T follicular helper cell (primary cell): ENCODE measurements at regions not wholly inside any gene's neighbourhood (a gene's known extent, or its start where the extent isn't known, plus 50 kb on each side); places are given as distances from the start of the nearest gene placed in this dataset.

Experiments
- DNase-seq: peaks from one replicate; pipeline ENCODE4 v3.0.0-alpha.2; 2020; ENCODE audit warnings: low read depth

DNA sequence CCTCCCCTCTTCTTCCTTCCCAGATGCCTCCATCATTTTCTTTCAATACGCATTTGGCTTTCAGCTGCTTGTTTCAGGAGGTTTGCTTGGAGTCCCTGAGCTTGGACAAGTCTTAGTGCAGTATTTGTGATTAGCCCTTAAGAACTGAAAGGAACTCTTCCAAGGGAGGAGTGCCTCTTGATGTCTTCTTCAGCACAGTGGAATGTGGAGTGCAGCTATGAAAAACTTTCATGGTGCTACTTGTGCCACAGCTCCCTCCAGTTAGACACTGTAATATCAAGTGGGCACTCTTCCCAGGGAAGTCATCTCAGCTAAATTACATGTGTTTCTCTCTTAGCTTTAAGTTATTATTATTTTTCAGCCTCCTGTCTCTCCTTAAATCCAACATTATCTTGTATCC lies 173.1 kb downstream of the NECTIN3 start:
- DNase-seq: no peak

DNA sequence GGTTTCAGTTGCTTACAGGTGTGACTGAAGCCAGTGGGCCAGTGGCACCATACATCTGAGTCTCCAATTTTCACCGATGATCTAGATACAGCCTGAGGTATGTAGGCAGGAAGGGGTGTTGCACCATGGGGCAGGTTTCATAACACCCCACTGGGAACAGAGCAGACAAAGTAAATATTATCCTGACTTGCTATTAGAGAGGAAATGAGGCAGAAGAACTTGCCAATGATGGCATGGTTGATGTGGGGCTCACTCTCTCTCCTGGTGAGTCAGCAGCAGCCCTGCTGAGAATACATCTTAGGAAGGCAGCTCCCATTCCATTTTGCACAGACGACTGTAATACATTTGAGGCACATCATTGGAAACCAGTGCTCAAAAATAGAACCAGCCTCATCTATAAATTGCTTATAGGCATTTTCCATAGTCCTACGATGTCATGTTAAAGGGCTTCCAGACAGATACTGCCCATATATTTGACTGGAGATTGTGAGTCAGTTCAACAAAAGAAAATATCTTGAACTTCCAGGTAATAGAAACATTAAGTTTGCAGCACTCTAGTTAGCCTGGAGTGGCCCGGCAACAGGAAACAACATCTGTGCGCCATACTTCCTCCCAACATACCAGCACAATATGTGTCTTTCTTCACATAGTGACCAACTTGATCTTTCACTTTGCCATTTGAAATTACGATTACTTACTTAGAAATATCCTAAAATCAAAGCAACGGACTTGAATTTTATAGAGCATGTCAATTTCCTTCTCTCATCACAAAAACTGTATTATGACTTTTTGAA lies 175.5 kb downstream of the NECTIN3 start:
- no peak for DNase-seq

DNA sequence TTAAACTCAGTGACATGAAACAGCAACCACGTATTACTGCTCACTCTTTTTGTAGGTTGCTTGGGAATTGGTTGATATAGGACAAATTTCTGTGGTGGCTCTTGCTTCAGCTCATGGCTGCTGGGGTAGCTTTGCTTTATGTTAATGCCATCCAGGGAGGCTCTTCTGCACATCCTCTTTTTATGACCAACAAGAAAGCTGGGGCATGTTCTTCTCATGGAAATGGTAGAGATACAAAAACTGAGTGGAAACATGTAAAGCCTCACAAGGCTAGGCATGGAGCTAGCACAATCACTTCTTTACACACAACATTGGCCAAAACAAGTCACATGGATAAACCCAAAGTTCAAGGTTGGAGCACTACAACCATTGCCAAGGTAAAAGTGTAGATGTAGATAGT lies 176.8 kb downstream of the NECTIN3 start:
- DNase-seq: no peak

DNA sequence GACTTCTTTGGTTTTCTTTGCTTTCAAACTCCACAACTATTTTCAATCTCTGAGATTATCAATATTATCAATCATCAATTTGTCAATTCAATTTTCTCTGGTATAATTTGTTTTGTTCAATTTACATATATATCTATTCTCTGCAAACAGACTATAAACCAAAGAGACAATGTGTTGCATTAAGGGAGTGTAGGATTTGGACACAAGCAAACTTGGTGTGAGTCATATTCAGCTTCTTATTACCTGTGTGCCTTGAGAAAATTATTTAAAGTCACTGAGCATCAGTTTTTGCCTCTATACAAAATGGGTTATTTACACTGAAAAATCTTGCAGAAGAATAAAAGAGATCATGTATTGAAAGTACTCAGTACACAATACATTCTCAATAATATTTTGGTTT lies 177.8 kb downstream of the NECTIN3 start:
- DNase-seq: no peak

DNA sequence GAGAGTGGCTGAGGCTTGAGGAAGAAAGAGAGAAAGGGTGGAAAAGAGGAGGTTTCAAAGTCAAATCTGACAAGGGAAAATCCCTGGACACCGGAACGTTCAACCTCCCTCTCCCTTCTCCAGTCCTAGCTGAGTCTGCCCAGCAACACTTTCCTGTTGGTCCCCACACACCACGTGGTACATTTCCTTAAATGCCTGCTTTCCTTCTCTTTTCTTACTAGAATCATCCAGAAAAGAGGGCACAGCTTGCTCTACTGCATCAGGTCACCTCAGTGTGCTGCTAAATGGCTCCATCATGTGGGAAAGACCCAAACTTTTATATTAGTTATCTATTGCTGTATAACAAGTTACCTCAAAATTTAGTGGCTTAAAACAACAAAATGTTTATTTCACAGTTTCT lies 181.2 kb downstream of the NECTIN3 start:
- no peak for DNase-seq

DNA sequence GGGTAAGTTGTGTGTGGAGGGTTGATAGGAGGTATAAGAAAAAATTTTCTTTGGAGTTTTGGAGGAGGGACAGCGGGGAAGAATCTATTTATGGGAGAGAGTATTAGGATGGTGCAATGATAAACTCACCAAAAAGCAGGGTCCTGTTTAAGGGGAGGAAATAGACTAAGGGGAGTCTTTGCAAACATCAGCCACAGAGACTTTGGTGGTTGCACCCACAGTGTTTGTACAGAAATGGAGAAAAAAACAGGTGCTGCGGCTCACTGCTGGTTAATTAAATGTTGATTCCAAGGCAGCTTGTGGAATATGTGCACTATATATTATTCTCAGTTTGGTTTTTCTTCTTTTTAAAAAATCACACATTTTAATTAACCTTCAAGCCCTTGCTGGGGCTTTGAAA lies 182.1 kb downstream of the NECTIN3 start:
- no peak for DNase-seq

DNA sequence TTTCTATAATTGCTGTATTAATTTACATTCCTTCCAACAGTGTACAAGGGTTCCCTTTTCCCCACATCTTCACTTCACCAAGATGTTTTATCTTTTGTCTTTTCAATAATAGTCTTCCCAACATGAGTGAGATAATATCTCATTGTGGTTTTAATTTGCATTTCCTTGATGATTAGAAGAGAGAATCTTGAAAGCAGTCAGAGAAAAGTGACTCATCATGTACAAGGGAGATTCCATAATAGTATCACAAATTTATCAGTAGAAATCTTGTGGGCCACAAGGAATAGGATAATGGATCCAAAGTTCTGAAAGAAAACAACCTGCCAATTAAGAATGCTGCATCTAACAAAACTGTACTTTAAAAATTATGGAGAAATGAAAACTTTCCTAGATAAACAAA lies 189.3 kb downstream of the NECTIN3 start:
- no peak for DNase-seq

DNA sequence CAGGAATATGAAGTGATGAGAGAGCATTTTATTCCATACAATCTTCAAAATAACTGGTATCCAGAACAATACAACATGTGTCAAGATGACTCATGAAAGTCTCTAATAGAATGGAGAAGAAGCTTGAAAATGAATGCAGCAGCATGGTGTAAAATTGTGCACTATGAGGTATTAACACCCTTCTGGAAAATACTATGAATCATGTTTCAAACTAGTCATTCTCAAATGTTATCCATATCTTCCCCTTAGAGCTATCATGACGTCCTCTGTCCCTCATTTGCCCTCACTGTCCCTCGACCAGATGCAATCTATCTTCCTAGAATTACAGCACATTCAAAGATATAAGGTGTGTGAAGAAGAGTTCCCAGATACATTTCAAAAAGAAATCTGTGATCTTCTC lies 198.2 kb downstream of the NECTIN3 start:
- no peak for DNase-seq

DNA sequence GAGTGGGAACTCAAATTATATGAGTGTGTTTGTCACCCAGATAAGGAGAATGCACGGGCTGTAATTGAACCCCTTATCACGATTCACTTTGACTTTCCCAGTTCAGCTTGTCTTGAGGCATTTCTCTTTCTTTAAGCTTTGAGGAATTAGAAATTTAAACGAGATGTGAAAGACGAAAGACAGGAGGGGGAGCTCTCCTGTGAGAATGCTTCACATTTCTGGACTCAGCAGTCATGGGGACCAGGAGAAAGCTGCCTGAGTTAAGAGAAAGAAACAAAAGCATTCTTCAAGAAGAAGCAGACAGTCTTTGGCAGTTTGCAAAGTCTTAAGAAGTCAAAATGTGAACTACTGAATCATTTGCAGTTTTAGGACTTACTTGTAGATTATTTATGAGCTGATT lies 205.6 kb downstream of the NECTIN3 start:
- no peak for DNase-seq

DNA sequence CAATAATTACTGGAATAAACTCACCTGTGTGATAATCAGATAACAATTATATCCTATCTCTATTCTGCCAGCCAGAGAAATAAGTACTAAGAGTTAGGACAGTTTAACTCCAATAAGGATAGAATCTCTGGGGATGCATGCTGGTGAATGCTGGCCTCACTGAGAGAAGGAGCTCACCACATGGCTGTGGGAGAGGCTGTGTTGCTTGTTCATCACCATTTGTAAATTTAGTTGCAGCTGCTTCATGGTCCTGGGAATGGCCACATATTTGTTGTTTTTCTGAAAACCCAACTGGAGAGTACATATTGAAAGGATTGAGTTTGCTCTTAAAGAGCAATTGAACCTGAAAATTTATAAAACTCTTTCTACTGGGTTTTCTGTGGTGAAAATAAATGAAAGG lies 207.3 kb downstream of the NECTIN3 start:
- no peak for DNase-seq

DNA sequence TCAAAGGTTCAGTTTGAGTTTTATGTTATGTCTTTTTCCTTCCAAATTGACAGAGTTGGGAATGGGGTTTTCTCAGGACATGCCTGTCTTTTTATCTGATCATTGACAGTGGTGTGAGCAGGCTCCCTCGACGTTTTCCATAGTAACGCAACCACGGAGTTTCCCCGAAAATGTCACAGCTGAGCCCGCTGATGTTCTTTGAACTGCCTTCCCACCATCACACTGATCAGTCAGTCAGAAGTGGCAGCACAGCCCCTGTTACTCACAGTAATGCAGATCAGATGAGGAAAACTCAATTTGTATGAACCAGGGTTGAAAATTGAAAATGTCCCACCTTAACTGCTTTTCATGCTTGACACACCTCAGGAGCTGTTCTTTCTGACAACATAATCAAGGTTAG lies 210.4 kb downstream of the NECTIN3 start:
- DNase-seq: no peak

DNA sequence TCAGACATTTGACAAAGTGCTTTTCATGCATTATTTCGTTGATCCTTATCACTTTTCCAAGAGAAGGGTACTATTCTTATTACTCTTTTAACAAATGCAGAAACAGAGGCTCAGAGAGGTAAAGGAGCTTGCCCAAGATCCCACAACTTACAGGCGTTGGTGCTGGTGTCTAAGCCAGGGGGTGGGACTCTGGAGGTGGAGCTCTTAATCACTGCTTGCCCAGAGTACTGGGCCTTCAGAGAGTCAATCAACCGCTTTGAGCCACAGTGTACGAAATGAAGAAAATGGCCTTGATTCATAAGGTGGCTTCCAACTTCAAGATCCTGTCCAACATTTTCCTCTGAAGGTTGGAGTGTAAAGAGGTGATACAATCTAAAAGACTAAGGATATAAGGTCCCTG lies 211.5 kb downstream of the NECTIN3 start:
- no peak for DNase-seq

DNA sequence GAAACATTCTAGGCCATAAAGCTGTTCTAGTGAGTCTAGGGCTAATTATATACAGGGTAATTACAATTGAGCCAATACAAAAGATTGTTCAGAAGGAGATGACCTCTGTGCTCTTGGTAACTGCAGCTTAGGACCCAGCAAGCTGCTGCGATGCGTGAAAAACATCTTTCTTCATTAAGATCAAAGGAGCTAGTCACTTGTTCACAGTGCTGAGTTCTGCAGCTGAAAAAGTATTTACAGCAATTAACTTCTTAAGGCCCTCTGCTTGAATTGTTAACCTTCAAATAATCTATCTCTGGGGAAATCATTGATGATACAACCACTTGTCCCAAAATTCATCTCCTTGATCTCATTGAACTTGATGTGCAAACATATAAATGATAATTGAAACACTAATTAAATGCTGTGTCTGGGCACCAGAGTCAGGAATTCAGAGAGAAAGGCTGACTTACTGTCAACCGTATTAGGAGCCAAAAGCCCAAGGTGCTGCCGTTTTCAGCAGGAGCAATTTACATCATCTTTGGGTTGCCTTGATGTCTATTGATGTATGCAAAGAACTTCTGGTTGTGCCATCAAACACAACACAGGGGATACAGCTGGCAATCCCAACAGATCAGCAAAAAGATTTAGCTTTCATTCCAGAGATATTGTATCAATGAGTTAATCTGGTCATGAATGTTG lies 213.0 kb downstream of the NECTIN3 start:
- DNase-seq: no peak

DNA sequence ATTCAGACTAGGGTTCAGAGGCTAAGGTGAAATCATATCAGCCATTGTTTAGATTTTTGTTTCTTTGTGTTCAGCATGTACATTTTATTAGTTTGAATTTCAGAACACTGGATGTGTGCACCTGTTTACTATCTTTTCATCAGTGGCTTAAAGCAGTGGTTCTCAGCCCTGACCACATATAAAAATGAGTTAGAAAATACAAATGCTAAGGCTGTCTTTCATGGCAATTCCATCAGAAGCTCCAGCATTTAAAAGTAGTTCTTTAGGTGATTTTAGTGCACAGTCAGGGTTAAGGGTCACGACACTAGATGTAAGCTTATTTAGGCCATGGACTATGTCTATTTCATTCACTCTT lies 213.5 kb downstream of the NECTIN3 start:
- DNase-seq: no peak

DNA sequence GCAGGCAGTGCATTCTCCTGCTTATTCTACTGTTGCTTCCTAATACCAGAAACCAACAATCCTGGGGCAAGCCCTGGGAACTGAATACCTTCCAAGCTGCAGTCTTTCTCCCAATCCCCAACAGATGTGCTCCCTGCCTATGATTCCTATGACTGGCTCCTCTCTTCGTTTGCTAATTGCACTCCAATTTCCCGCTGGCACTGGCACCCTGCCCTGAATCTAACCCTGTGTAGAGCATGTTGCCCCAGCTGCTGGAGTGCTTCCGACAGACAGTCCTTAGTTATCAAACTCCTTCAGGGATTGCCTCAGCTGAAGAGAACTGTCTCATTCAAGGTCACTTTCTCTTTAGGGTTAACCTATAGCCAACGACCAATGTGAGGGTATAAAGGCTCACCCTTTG lies 214.1 kb downstream of the NECTIN3 start:
- DNase-seq: no peak

DNA sequence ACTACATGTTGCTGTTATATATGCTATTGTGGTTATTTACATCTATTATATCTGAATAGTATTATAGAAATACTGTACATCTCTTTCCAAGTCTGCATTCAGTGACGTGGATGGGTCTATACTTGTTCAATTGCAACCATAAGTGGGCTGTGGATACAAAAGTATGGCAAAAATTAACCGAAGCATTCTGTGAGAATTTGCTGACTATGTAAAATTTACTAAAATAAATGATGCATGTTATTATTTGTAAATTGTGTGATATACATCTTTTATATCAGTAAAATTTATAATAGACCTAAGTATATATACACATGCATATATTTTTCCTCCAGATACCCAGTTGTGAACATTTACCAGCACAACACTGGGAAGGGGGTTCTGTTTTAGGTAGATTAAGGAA lies 215.1 kb downstream of the NECTIN3 start:
- DNase-seq: no peak

DNA sequence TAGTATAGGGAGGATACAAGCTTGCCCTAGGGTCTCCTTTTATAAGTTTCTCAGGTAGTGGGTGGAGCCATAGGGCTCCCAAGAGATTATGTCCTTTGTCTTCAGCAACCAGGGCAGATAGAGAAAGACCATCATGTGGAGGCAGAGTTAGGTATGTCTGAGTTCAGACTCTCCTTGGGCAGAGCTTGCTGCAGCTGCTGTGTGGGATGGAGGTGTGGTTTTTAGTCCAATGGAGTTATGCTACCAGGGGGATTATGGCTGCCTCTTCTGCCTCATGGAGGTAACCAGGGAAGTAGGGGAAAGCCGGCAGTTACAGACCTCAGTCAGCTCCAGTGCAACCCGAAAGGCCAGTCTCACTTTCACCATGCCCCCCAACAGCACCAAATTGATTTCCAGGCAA lies 220.5 kb downstream of the NECTIN3 start:
- no peak for DNase-seq

DNA sequence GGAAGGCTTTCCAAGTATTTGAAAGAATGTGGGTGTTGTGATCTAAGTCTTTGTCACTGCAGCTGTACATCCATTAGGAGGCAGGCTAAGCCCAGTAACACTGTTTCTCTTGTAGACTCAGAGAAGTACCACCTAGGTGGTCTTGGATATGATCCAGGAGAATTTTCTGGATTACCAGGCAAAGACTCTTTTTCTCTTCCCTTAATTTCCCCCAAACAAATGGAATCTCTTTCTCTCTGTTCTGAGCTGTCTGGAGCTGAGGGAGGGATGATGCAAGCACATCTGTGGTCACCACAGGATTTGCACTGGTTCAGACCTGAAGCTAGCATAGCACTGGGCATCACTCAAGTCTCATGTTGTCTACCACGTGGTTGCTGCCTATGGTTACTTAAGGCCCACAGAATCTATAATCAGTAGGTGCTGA lies 227.6 kb downstream of the NECTIN3 start:
- DNase-seq: no peak

DNA sequence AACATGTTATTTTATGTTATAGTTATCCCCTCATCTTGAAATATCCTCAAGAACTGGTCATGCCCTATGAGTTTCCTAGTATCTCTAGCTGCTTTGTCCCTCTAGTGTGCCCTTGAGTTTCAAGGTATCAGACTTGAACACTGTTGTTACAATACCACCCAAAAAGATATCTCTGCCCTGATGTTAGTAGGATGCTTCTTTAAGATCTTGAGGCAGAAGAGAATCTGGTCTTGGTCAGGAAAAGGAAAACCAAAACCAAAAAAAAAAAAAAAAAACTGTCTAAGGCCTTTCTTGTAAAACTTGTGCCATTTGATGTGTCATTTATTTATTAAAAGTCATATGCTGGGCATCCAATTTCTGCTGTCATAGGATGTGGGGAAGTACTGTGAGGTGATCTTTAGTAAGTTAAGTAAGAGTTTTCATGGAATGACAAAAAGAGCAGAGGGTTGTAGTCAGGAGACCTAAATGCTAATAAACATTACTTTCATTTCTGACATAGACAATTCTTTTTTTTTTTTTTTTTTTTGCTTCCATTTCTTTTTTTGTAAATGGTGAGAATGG lies 229.7 kb downstream of the NECTIN3 start:
- DNase-seq: no peak

DNA sequence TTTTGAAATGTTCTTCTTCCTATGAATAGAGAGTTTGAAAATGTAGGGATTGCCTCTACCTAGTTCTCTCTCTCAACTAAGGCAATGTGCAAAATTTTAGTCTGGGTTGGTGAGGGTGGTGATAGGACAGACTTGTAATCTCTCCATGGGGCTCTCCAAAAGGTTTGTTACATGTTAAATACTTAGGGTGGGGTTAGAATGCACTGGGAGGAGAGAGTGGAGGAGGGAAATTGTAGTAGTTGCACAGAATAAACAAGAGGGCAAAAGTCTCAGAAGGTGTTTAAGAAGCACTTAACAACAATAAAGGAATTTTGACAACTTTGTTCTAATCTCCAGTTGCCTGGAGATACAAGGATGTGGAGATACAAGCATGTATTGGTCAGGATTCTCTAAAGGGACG lies 230.4 kb downstream of the NECTIN3 start:
- no peak for DNase-seq

DNA sequence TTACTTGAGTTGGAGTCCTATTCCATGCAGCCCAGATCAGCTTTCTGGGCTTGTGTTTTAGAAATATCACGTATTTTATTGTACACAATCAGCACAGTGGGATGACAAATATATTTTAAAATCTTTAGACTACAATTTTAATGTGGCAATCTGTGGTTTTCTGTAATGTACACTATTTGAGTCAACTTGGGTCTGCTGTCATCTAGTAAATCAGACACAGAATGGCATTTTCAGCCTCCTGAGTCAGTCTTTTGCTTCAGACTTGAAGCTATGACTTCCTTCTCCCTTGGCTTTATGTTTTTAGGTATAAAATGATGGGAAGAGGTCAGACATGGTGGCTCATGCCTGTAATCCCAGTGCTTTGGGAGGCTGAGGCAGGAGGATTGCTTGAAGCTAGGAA lies 232.1 kb downstream of the NECTIN3 start:
- DNase-seq: no peak

DNA sequence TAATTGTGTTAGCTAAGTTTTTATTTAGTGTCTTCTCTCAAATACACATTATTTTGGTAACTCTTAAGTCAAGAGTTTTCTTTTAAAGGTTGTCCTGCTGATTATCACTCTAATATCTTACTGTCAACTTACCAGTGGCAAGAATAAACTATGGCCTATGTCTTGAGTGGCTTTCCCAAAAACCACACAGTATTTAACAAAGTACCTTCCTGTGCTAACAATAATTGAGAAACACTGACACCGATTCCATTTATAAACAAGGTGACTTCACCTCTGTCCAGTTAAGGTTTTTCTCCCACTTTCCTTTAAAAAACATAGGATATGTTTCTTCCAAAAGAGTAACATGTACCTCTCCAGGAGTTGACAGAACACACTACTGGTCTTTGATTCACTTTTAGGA lies 234.3 kb upstream of the CD96 start:
- DNase-seq: no peak

DNA sequence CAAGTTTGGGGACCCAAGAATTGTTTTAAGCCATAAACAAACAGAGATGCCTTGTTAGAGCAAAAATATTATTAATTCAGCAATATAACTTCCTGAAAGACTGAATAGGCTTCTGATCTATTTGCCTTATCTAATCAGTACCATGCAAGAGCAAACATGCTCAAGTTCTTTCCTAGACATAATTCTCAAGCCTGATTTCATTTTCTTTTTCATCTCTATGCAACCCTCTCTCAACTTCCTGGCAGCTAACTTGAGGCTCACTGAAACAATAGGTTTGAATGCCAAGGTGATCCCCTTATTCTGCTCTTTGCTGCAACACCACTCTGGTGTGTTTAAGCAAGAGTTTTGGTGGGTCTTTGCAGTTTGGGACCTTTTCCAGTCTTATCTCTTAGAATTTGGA lies 230.9 kb upstream of the CD96 start:
- no peak for DNase-seq
